ENCODE measurements at regions not wholly inside any gene's neighbourhood (a gene's known extent, or its start where the extent isn't known, plus 50 kb on each side); places are given as distances from the start of the nearest gene placed in this dataset.
"Not testable (repeated sequence)": the region's sequence is repeated elsewhere in the genome, so short reads cannot be mapped to it uniquely, and the experiment has no call there.

- DNase-seq = no peak
- H3K4me3 ChIP-seq (ENCODE audit: insufficient read depth, low read depth, low read length) = no peak overlapping the region
- H3K27me3 ChIP-seq (ENCODE audit: control insufficient read depth, insufficient read depth, low read length) = no peaks in the 10 kb centered on the region
- no peaks in the 10 kb centered on the region for H3K36me3 ChIP-seq (replicated peaks; ENCODE audit: control insufficient read depth, insufficient read depth, low read length)
Observed at GRCh38 chr4:26178854-26179253, 142.0 kb upstream of the RBPJ start.

GRCh38 chr4:26179316-26179760 lies 141.5 kb upstream of the RBPJ start:
- no peaks in the 10 kb centered on the region for H3K27me3 ChIP-seq (ENCODE audit: control insufficient read depth, insufficient read depth, low read length)
- H3K36me3 ChIP-seq (replicated peaks; ENCODE audit: control insufficient read depth, insufficient read depth, low read length) = no peaks in the 10 kb centered on the region
- no peak overlapping the region for H3K4me3 ChIP-seq (ENCODE audit: insufficient read depth, low read depth, low read length)
- DNase-seq = no peak

GRCh38 chr4:26181616-26182015 lies 139.2 kb upstream of the RBPJ start:
- Histone ChIP-seq H3K4me3 (ENCODE audit: insufficient read depth, low read depth, low read length) (no peak overlapping the region), H3K27me3 (ENCODE audit: control insufficient read depth, insufficient read depth, low read length) (no peaks in the 10 kb centered on the region), H3K36me3 (replicated peaks; ENCODE audit: control insufficient read depth, insufficient read depth, low read length) (no peaks in the 10 kb centered on the region)
- no peak for DNase-seq

GRCh38 chr4:26183017-26183416 lies 137.8 kb upstream of the RBPJ start:
- H3K4me3 ChIP-seq (ENCODE audit: insufficient read depth, low read depth, low read length) = no peak overlapping the region
- no peak for DNase-seq
- H3K27me3 ChIP-seq (ENCODE audit: control insufficient read depth, insufficient read depth, low read length) = no peaks in the 10 kb centered on the region
- H3K36me3 ChIP-seq (replicated peaks; ENCODE audit: control insufficient read depth, insufficient read depth, low read length) = no peaks in the 10 kb centered on the region

- no peaks in the 10 kb centered on the region for H3K36me3 ChIP-seq (replicated peaks; ENCODE audit: control insufficient read depth, insufficient read depth, low read length)
- no peak overlapping the region for H3K4me3 ChIP-seq (ENCODE audit: insufficient read depth, low read depth, low read length)
- no peaks in the 10 kb centered on the region for H3K27me3 ChIP-seq (ENCODE audit: control insufficient read depth, insufficient read depth, low read length)
- no peak for DNase-seq
Observed at GRCh38 chr4:26185436-26185835, 135.4 kb upstream of the RBPJ start.

GRCh38 chr4:26191353-26191752 lies 129.5 kb upstream of the RBPJ start:
- Histone ChIP-seq H3K4me3 (ENCODE audit: insufficient read depth, low read depth, low read length) (no peak overlapping the region), H3K27me3 (ENCODE audit: control insufficient read depth, insufficient read depth, low read length) (no peaks in the 10 kb centered on the region), H3K36me3 (replicated peaks; ENCODE audit: control insufficient read depth, insufficient read depth, low read length) (no peaks in the 10 kb centered on the region)
- DNase-seq = no peak

GRCh38 chr4:26192899-26193869 lies 127.6 kb upstream of the RBPJ start:
- Histone ChIP-seq H3K36me3 (replicated peaks; ENCODE audit: control insufficient read depth, insufficient read depth, low read length) (no peaks in the 10 kb centered on the region), H3K4me3 (ENCODE audit: insufficient read depth, low read depth, low read length) (no peak overlapping the region), H3K27me3 (ENCODE audit: control insufficient read depth, insufficient read depth, low read length) (no peaks in the 10 kb centered on the region)
- no peak for DNase-seq

- no peaks in the 10 kb centered on the region for H3K36me3 ChIP-seq (replicated peaks; ENCODE audit: control insufficient read depth, insufficient read depth, low read length)
- DNase-seq = no peak
- no peak overlapping the region for H3K4me3 ChIP-seq (ENCODE audit: insufficient read depth, low read depth, low read length)
- H3K27me3 ChIP-seq (ENCODE audit: control insufficient read depth, insufficient read depth, low read length) = no peaks in the 10 kb centered on the region
Observed at GRCh38 chr4:26194764-26195163, 126.0 kb upstream of the RBPJ start.

- H3K36me3 ChIP-seq (replicated peaks; ENCODE audit: control insufficient read depth, insufficient read depth, low read length) = no peaks in the 10 kb centered on the region
- H3K4me3 ChIP-seq (ENCODE audit: insufficient read depth, low read depth, low read length) = no peak overlapping the region
- H3K27me3 ChIP-seq (ENCODE audit: control insufficient read depth, insufficient read depth, low read length) = no peaks in the 10 kb centered on the region
- DNase-seq = no peak
Observed at GRCh38 chr4:26196567-26196966, 124.2 kb upstream of the RBPJ start.

- DNase-seq = no peak
- Histone ChIP-seq H3K4me3 (ENCODE audit: insufficient read depth, low read depth, low read length) (no peak overlapping the region), H3K27me3 (ENCODE audit: control insufficient read depth, insufficient read depth, low read length) (no peaks in the 10 kb centered on the region), H3K36me3 (replicated peaks; ENCODE audit: control insufficient read depth, insufficient read depth, low read length) (no peaks in the 10 kb centered on the region)
Observed at GRCh38 chr4:26197018-26197779, 123.6 kb upstream of the RBPJ start.

- not testable (repeated sequence) for H3K36me3 ChIP-seq (replicated peaks; ENCODE audit: control insufficient read depth, insufficient read depth, low read length); H3K27me3 ChIP-seq (ENCODE audit: control insufficient read depth, insufficient read depth, low read length); H3K4me3 ChIP-seq (ENCODE audit: insufficient read depth, low read depth, low read length); DNase-seq
Observed at GRCh38 chr4:26198931-26199330, 121.9 kb upstream of the RBPJ start.

- H3K4me3 ChIP-seq (ENCODE audit: insufficient read depth, low read depth, low read length) = no peak overlapping the region
- DNase-seq = no peak
- no peaks in the 10 kb centered on the region for H3K27me3 ChIP-seq (ENCODE audit: control insufficient read depth, insufficient read depth, low read length)
- H3K36me3 ChIP-seq (replicated peaks; ENCODE audit: control insufficient read depth, insufficient read depth, low read length) = no peaks in the 10 kb centered on the region
Observed at GRCh38 chr4:26199596-26199995, 121.2 kb upstream of the RBPJ start.

- H3K36me3 ChIP-seq (replicated peaks; ENCODE audit: control insufficient read depth, insufficient read depth, low read length) = no peaks in the 10 kb centered on the region
- no peaks in the 10 kb centered on the region for H3K27me3 ChIP-seq (ENCODE audit: control insufficient read depth, insufficient read depth, low read length)
- H3K4me3 ChIP-seq (ENCODE audit: insufficient read depth, low read depth, low read length) = no peak overlapping the region
- no peak for DNase-seq
Observed at GRCh38 chr4:26201120-26201519, 119.7 kb upstream of the RBPJ start.

GRCh38 chr4:26204249-26204825 lies 116.5 kb upstream of the RBPJ start:
- Histone ChIP-seq H3K4me3 (ENCODE audit: insufficient read depth, low read depth, low read length) (no peak overlapping the region), H3K27me3 (ENCODE audit: control insufficient read depth, insufficient read depth, low read length) (no peaks in the 10 kb centered on the region; the same call in 1 of the 2 replicates), H3K36me3 (replicated peaks; ENCODE audit: control insufficient read depth, insufficient read depth, low read length) (no peaks in the 10 kb centered on the region)
- no peak for DNase-seq
